GM19238 (cell line): ENCODE measurements at regions not wholly inside any gene's neighbourhood (a gene's known extent, or its start where the extent isn't known, plus 50 kb on each side); places are given as distances from the start of the nearest gene placed in this dataset.

ENCODE experiments used
- DNase-seq: peaks from one replicate; pipeline ENCODE4 v3.0.0; 2011; ENCODE audit warnings: low spot score; ENCODE audit not compliant: insufficient read length

- no peak for DNase-seq
Observed at GRCh38 chr1:87437663-87438295, 109.1 kb downstream of the LMO4 start.

GRCh38 chr1:87439821-87440220 lies 111.1 kb downstream of the LMO4 start:
- no peak for DNase-seq

GRCh38 chr1:87449348-87449963 lies 120.8 kb downstream of the LMO4 start:
- DNase-seq = no peak

- DNase-seq = no peak
Observed at GRCh38 chr1:87450136-87450535, 121.5 kb downstream of the LMO4 start.

GRCh38 chr1:87450615-87451209 lies 122.0 kb downstream of the LMO4 start:
- DNase-seq = no peak

GRCh38 chr1:87451229-87451920 lies 122.7 kb downstream of the LMO4 start:
- no peak for DNase-seq

GRCh38 chr1:87452648-87453047 lies 124.0 kb downstream of the LMO4 start:
- no peak for DNase-seq

- DNase-seq = no peak
Observed at GRCh38 chr1:87457408-87457807, 128.7 kb downstream of the LMO4 start.

- DNase-seq = no peak
Observed at GRCh38 chr1:87462894-87463293, 134.2 kb downstream of the LMO4 start.

- no peak for DNase-seq
Observed at GRCh38 chr1:87464022-87464490, 135.4 kb downstream of the LMO4 start.

- no peak for DNase-seq
Observed at GRCh38 chr1:87466621-87467020, 137.9 kb downstream of the LMO4 start.

- no peak for DNase-seq
Observed at GRCh38 chr1:87472716-87473115, 144.0 kb downstream of the LMO4 start.

- DNase-seq = no peak
Observed at GRCh38 chr1:87473203-87473661, 144.6 kb downstream of the LMO4 start.

GRCh38 chr1:87474098-87474497 lies 145.4 kb downstream of the LMO4 start:
- DNase-seq = no peak

GRCh38 chr1:87478231-87478630 lies 149.6 kb downstream of the LMO4 start:
- no peak for DNase-seq

- no peak for DNase-seq
Observed at GRCh38 chr1:87495147-87495546, 166.5 kb downstream of the LMO4 start.

- no peak for DNase-seq
Observed at GRCh38 chr1:87495870-87496269, 167.2 kb downstream of the LMO4 start.

GRCh38 chr1:87497380-87498203 lies 168.9 kb downstream of the LMO4 start:
- no peak for DNase-seq

GRCh38 chr1:87501738-87502137 lies 173.1 kb downstream of the LMO4 start:
- DNase-seq = no peak

GRCh38 chr1:87505391-87505983 lies 176.8 kb downstream of the LMO4 start:
- DNase-seq = no peak

GRCh38 chr1:87506147-87506546 lies 177.5 kb downstream of the LMO4 start:
- no peak for DNase-seq
